ENCODE measurements at regions not wholly inside any gene's neighbourhood (a gene's known extent, or its start where the extent isn't known, plus 50 kb on each side); places are given as distances from the start of the nearest gene placed in this dataset.

DNA sequence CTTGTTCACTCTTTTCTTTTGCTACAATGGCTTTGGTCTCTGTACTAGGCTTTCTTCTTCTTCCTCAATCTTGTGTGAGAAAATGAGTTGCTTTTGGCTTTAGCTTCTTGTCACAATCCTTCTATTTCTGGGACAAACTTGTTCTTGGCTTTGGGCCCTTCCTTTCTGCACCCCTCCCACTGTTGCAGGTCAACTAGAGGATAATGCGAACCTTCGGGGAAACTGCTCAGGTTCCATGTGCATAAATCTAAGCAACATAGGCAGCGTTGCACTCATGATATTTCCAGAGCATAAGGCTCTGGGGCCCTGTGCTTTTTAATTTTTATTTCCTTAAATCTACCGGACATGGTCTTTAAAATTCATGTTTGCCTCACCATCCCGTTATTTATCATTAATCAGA, 89.8 kb upstream of the LRIG3 start:
- TF ChIP-seq, protein P1, sequence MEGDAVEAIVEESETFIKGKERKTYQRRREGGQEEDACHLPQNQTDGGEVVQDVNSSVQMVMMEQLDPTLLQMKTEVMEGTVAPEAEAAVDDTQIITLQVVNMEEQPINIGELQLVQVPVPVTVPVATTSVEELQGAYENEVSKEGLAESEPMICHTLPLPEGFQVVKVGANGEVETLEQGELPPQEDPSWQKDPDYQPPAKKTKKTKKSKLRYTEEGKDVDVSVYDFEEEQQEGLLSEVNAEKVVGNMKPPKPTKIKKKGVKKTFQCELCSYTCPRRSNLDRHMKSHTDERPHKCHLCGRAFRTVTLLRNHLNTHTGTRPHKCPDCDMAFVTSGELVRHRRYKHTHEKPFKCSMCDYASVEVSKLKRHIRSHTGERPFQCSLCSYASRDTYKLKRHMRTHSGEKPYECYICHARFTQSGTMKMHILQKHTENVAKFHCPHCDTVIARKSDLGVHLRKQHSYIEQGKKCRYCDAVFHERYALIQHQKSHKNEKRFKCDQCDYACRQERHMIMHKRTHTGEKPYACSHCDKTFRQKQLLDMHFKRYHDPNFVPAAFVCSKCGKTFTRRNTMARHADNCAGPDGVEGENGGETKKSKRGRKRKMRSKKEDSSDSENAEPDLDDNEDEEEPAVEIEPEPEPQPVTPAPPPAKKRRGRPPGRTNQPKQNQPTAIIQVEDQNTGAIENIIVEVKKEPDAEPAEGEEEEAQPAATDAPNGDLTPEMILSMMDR (conservative IDR thresholded peaks at IDR 0.05) = no peak
- no peak for TF ChIP-seq EZH2 (IDR thresholded peaks at IDR 0.05; ENCODE audit: low read depth)
